GM23338 (cell line): ENCODE measurements at regions not wholly inside any gene's neighbourhood (a gene's known extent, or its start where the extent isn't known, plus 50 kb on each side); places are given as distances from the start of the nearest gene placed in this dataset.

Source experiments
- CREB1 ChIP-seq: fragments of 250-450 bp; sonication (Bioruptor Pico); IDR thresholded peaks from 2 replicates; pipeline ENCODE4 v1.5.0; 2020; ENCODE audit warnings: low read depth, mild to moderate bottlenecking, moderate library complexity
- CTCF ChIP-seq, 2 experiments: fragments of 200-600 bp in 1 of 2; sonication (generic) in 1 of 2; conservative IDR thresholded peaks; 2 replicates each; pipeline versions ENCODE4 v1.5.1 to v1.6.1; 2016 to 2017; ENCODE audit warnings: antibody characterized with exemption in 2 of 2, low read depth in 2 of 2, mild to moderate bottlenecking in 2 of 2, moderate library complexity in 1 of 2
- ETS1 ChIP-seq: IDR thresholded peaks from 2 replicates; pipeline ENCODE4 v1.6.1; 2016; ENCODE audit warnings: antibody characterized with exemption
- EZH2 ChIP-seq: fragments of 200-600 bp; sonication (generic); IDR thresholded peaks from one replicate; pipeline ENCODE4 v1.8.0; 2017; ENCODE audit warnings: antibody characterized with exemption, mild to moderate bottlenecking, low read depth; ENCODE audit not compliant: unreplicated experiment
- EZH2phosphoT487 ChIP-seq: fragments of 200-600 bp; sonication (generic); IDR thresholded peaks from one replicate; pipeline ENCODE4 v1.8.1; 2018; ENCODE audit warnings: antibody characterized with exemption; ENCODE audit not compliant: unreplicated experiment
- JUNB ChIP-seq: IDR thresholded peaks from one replicate; pipeline ENCODE4 v1.6.1; 2016; ENCODE audit warnings: antibody characterized with exemption; ENCODE audit not compliant: unreplicated experiment
- POLR2AphosphoS5 ChIP-seq: IDR thresholded peaks from 2 replicates; pipeline ENCODE4 v1.6.1; 2016; ENCODE audit warnings: antibody characterized with exemption, low read depth
- REST ChIP-seq: IDR thresholded peaks from one replicate; pipeline ENCODE4 v1.6.1; 2018; ENCODE audit warnings: antibody characterized with exemption; ENCODE audit not compliant: unreplicated experiment

GRCh38 chr19:28416245-28416644 is 796.7 kb downstream of the UQCRFS1 start:
- TF ChIP-seq CTCF (conservative IDR thresholded peaks at IDR 0.05; ENCODE audit: low read depth in 2 of 2) = no peak
- no peak for TF ChIP-seq POLR2AphosphoS5
- no peak for TF ChIP-seq EZH2
- no peak for TF ChIP-seq JUNB
- no peak for TF ChIP-seq EZH2phosphoT487
- TF ChIP-seq REST = no peak
- no peak for TF ChIP-seq CREB1 (CRISPR knock-in tag)
- no peak for TF ChIP-seq ETS1
